Adipose tissue (tissue), 3 donors: ENCODE measurements at regions not wholly inside any gene's neighbourhood (a gene's known extent, or its start where the extent isn't known, plus 50 kb on each side); places are given as distances from the start of the nearest gene placed in this dataset.
"Not testable (repeated sequence)": the region's sequence is repeated elsewhere in the genome, so short reads cannot be mapped to it uniquely, and the experiment has no call there.

Source experiments
- H3K27ac ChIP-seq: one replicate; pipeline ENCODE4 v1.5.1; 2013; ENCODE audit warnings: low read depth, low read length
- WGBS, 3 donors: extraction: QIAGEN DNeasy Blood & Tissue Kit; methylation state at CpG; one replicate each; pipeline ENCODE4 v1.1.7; 2013; 5-methylcytosine and 5-hydroxymethylcytosine counted together
- donor health status: healthy with polysubstance abuse.
- donor health status: Bipolar disorder and iron deficiency.
- donor health status: healthy.

DNA sequence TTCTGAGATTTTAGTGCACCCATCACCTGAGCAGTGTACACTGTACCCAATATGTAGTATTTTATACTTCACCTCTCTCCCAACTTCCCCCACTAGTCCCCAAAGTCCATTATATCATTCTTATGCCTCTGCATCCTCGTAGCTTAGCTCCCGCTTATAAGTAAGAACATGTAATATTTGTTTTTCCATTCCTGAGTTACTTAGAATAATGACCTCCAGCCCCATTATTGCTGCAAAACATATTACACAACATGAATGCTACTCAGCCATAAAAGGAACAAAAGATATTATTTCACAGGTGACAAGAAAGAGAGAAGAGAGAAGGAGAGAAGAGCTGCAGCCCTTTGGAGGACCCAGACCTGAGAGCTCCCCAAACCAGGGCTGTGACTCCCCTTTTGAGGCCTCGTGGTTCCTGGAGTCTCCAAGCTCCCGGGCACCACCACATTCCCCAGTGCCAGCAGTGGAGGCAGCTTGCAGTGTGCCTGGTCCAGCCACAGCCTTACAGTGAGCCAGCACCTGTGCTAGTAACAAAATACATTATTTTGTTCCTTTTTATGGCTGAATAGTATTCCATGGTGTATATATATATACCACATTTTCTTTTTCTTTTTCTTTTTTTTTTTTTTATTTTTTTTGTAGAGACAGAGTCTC is 194.5 kb upstream of the DAB2 start:
- 68 to 74% (median 74%) methylated on average over 4 of the region's 4 CpGs for WGBS, 3 donors
- no peak overlapping the region for H3K27ac ChIP-seq

DNA sequence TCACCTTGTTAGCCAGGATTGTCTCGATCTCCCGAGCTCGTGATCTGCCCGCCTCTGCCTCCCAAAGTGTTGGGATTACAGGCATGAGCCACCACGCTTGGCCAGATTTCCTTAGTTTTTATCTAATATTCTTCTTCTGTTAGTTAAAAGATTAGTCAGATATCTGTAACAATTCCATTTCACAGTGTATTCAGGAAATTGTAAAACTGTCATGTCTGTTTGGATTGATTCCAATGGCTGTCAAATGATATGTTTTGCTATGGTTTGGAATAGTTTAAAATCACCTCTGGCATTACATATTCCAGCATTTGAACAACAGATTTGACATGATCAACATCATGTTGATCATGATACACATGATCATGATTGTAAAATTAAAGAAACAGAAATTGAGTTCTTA is 193.6 kb upstream of the DAB2 start:
- no peak overlapping the region for H3K27ac ChIP-seq
- 94 to 95% (median 95%) methylated on average over 5 of the region's 5 CpGs for WGBS, 3 donors

DNA sequence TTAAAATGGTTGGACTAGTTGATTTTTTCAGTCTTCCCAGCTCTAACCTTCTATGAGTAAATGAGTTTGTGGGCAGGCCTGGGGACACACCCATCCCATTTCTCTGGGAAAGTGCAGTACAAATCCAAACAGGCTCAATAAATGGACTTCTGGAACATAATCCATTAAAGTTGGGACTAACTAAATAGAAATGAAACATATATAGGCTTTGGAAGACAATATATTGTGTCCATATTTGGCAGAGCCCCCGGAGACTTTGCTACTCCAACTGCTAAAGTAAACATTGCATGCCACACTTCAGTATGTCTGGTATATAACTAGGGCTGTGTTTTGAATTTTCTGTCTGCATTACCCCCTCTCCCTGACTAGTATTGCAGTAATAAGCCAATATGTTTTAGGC is 191.4 kb upstream of the DAB2 start:
- no peak overlapping the region for H3K27ac ChIP-seq
- WGBS, 3 donors, result 28 to 64% (median 64%) methylated on average over 1 of the region's 1 CpG

DNA sequence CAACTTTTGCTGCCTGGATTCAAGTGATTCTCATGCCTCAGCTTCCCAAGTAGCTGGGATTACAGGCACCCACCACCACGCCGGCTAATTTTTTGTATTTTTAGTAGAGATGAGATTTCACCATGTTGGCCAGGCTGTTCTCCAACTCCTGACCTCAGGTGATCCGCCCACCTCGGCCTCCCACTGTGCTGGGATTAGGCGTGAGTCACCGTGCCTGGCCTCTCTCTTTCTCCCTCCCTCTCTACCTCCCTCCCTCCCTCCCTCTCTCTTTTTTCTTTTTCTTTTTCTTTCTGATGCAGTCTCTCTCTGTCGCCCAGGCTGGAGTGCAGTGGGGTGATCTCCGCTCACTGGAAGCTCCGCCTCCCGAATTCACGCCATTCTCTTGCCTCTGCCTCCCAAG is 186.3 kb upstream of the DAB2 start:
- H3K27ac ChIP-seq, result not testable (repeated sequence)
- WGBS, 3 donors, result 92 to 96% (median 94%) methylated on average over 11 of the region's 11 CpGs

DNA sequence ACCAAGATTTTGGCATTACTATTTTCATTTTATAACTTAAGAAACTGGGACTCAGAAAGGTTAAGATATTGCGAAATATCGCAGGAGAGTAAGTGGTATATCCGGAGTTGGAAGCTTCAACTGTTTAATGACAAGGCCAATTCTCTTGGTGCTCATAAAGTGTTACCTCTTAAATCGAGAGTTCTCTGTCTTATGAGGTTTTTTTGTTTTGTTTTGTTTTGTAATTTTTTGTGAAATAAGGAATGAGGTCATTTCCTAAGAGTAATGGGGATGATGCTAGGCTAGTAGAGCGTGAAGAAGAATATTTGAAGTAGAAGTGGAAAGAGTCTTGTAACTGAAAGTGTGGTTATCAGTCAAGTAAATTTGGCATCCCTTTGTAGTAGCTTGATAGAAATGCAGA is 183.2 kb upstream of the DAB2 start:
- WGBS, 3 donors, result 60 to 84% (median 61%) methylated on average over 5 of the region's 5 CpGs
- no peak overlapping the region for H3K27ac ChIP-seq

DNA sequence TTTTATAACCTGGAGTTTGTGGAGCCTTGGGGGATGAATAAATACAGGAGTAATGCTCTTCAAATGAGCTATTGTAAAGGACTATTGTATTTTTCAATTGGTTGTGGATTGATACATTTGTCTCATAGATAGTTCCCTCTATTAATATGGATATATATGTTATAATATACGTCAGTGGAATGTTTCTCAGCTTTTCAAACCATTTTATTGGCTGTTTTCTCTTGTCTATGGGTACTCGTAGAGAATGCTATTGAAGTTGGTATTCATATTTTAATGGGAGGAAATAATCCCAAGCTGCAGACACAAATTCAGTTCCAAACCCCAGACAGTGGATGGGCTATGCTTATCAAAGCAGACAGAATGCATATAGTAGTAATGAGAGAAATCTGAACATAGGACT is 181.8 kb upstream of the DAB2 start:
- no peak overlapping the region for H3K27ac ChIP-seq
- WGBS, 3 donors, result 93 to 96% (median 95%) methylated on average over 2 of the region's 2 CpGs

DNA sequence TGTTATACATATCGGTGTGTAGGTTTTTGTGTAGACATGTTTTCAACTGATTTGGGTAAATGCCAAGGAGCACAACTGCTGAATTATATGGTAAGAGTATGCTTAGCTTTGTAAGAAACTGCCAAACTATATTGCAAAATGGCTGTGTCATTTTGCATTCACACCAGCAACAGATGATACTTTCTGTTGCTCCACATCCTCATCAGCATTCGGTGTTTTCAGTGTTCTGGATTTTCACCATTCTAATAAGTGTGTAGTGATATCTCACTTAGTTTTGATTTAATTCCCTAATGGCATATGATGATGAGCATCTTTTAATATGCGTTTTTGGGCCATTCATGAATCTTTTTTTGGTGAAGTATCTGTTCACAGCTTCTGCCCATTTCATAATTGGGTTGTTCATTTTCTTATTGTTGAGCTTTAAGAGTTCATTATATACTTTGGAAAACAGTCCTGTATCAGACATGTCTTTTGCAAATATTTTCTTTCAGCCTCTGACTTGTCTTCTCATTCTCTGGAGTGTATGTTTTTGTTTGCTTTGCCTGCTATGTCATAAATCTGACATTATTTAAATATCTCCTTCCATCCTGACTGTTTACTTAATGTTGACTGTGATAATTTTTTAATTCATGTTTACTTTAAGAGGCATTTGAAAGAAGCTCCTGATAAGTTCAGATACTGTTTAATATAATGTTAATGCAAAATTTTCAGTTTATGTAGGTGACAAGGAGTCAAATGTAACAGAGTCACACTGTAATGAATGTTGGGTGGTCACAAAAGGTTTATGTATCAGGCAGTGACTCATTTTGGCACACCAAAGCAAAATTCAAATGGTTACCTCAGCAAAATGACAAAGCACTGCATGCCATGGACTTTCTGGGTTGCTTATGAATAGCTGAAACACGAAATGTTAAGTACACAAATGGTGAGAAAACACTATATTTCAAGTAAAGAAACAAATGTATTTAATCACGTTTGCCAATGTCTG is 181.1 kb upstream of the DAB2 start:
- no peak overlapping the region for H3K27ac ChIP-seq
- 76 to 78% (median 77%) methylated on average over 5 of the region's 5 CpGs for WGBS, 3 donors

DNA sequence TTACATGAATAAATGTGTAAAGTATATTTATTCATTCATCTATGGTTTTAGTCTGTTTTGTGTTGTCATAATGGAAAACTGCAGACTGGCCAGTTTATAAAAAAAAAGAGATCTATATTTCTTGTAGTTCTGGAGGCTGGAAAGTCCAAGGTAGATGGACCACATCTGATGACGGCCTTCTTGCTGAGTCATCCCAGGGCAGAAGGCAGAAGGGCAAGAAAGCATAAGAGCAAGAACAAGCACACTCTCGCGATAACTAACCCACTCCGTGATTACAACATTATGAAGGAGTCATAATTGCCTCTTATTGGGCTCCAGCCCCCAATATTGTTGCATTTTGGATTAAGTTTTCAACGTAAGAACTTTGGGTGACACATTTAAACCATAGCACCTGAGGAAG is 180.4 kb upstream of the DAB2 start:
- H3K27ac ChIP-seq, result no peak overlapping the region
- 92 to 96% (median 93%) methylated on average over 5 of the region's 5 CpGs for whole genome bisulfite sequencing, 3 donors

DNA sequence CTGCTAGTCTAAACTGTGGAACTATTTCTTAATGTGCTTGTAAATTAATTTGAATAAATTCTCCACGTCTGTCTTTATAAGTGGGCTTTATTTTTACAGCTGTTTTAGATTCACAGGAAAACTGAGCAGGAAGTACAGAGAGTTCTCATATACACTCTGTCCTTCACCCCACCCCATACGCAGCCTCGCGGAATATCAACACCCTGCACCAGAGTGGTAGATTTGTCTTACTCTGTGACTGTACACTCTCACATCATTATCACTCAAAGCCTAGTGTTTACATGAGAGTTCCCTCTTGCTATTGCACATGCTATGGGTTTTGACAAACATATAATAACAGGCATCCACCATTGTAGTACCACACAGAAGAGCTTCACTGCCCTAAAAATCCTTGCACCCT is 179.7 kb upstream of the DAB2 start:
- 35 to 67% (median 61%) methylated on average over 4 of the region's 4 CpGs for WGBS, 3 donors
- no peak overlapping the region for H3K27ac ChIP-seq

DNA sequence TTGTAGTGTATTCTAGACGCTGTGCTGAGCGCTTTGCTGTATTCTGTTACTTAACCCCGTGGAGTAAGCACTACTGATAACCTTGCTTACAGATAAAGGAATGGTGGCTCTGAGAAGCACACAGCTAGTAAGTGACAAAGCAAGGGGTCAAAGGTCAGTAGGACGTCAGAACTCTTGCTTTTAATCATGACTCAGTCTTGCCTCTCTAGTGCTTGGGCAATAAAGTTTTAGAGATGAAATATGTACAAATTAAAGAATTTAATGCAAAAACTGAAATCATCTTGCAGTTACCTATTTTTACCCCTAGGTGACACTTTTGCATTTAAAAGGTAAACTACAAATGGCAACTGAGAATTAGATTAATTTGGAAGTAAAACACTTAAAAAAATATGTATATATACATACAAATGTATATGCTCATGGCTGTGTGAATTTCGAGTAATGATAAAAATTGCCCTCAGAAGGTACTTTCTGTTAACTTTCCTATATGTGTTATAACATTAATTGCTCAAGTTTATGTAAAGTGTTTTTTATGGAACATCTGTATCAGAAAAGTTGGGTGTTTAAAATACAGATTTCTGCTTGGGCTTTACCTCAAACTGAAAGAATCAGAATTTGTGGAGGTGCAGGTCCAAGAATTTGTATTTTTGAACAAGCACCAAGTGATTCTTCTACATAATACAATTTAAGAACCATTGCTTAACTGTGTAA is 175.1 kb upstream of the DAB2 start:
- H3K27ac ChIP-seq, result no peak overlapping the region
- WGBS, 3 donors, result 16 to 44% (median 41%) methylated on average over 5 of the region's 5 CpGs

DNA sequence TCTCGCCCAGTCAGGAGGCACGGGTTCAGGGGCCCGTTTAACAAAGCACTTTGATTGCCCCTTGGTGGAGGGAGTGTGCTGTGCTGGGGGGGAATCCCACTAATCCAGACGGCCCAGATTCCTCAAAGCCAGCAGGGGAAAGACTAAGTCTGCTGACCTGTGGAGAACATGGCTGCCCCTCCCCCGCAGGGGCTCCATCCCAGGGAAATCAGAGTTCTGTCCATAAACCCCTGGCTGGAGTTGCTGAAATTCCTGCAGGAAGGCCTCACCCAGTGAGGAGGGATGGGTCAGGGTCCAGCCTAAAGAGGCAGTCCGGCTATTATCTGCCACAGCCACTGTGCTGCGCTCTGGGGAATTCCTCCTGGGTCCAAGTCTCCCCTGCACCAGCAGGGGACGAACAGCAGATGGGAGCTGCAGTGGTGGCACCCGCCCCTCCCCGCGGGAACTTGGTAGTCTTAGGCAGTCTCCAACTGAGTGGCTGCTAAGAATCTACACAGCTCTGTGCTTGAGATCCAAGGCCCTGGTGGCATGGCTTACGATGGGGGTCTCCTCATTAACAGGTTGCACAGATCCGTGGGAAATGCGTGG is 174.0 kb upstream of the DAB2 start:
- WGBS, 3 donors, result 82 to 87% (median 86%) methylated on average over 14 of the region's 14 CpGs
- no peak overlapping the region for H3K27ac ChIP-seq

DNA sequence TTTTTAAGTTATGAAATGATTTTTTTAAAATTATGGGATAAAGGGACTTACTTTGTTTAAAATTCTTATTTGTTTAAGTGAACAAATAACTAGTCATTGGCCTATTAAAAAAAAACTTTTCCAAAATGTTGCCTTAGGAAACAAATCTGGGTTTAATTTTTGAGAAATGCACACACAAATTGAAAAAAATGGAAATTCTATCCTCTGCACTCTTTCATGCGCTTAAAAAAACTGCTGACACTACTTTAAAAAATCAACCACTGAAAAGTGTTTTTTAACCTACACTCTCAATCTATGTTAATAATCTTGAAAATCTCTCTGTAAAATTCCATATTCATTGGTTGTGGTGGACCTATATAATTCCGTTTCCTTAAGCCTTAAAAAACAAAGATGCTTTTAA is 163.4 kb upstream of the DAB2 start:
- 89 to 92% (median 91%) methylated on average over 2 of the region's 2 CpGs for WGBS, 3 donors
- H3K27ac ChIP-seq, result no peak overlapping the region

DNA sequence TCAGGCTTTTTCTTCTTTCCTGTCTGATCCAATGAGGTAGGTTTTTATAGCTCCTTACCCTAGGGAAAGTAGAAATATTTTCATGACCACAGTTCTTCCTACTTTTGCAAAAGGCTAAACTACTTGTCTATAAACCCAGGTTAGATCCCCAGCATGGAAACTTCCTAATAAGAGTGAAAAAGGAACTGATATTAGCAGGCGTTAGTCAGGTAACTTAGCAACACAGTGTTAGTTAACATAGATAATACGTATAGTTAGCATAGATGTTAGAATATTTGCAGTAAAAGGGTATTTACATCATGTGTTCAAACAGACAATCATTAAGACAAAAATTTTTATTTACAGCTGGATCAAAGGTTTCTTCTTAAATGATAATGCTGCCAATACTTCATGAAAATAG is 162.9 kb upstream of the DAB2 start:
- WGBS, 3 donors, result 74 to 82% (median 81%) methylated on average over 2 of the region's 2 CpGs
- H3K27ac ChIP-seq, result no peak overlapping the region

DNA sequence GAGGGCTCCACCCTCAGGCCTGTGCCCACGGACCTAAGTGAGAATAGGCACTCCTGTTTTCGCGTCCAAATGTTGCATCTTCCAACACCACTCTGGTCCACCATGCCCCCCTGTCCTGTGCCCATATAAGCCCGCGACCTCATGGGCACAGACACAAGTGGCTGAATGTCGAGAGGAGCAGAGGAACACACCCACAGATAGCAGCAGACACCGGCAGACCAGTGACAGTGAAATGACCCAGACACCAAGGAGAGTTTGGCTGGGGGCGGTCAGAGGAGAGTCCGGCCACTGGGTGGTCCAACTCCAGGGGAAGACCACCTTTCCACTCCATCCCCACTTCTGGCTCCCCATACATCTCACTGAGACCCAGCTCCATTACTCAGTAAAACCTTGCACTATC is 161.4 kb upstream of the DAB2 start:
- 91 to 93% (median 92%) methylated on average over 9 of the region's 9 CpGs for WGBS, 3 donors
- H3K27ac ChIP-seq, result no peak overlapping the region

DNA sequence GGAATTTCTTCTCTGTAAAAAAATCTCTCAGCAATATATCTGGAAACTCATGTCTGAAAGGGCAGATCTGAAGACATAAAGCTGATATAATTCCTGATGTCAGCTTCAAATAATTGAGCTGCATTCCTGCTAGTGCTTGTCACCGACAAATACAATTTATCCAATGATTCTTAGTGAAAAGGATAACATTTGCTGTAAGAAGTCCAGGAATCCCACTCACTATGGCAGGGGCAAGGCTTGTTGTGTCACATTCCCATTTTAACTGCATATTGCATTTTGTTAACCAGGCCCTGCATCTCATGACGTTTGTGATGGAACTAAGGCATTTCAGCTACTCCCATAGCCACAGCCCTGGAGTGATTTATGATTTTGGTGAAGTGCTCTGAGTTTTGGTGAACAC is 160.1 kb upstream of the DAB2 start:
- 59 to 62% (median 61%) methylated on average over 2 of the region's 2 CpGs for WGBS, 3 donors

DNA sequence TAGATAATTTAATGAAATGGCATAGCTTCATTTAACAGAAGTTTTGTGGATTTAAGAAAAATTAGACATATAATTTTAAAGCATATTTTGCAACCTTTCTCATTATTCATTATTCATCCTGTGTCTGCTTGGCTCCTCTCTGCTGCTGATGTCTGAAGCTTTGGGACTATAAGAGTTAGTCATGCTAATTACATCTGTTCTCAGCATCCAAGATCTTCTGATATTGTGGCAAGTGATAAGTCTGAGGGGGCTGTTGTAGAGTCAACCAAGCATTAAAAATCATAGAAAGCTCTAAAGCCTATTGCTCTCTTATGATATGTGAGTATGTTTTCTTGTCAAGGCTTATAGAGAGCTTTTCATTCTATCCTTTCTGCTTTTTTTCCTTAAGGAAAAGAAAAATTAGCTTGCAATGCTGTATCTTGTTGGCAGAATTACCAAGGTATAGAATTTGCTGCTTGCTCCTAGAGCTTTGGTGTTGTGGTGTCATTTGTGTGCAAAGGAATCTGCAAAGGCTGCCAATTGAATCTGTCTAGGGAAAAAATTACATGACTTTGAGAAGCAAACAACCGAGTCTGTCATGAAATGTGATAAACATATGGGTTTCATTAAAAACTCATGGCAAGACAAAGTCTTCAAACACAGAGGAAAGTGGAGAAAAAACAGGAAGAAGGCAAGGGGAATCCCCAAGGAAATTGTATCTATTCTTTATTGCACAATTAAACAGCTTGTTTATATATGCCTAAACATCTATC is 156.1 kb upstream of the DAB2 start:
- no peak overlapping the region for H3K27ac ChIP-seq
- 2 to 6% (median 3%) methylated on average over 1 of the region's 1 CpG for WGBS, 3 donors

More for the DNA sequence above, 160.1 kb upstream of the DAB2 start:
- no peak overlapping the region for H3K27ac ChIP-seq

DNA sequence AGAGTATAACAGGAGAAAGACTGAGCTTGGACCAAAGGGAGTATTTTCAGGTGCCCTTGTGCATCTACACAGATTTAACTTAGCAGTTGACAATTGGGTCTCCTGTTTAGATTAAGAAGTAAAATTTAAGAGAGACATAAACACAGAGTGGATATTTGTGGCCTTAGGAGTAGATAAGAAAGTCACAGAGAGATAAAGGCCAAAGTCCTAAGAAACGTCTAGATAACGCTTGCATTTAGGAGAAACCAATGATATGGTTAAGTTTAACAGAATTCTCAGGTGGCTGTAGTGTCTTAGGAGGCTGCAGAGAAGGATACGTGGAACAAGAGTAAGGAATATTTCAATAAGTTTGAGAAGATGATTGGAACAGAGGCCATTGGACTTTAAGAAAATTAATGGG is 155.0 kb upstream of the DAB2 start:
- H3K27ac ChIP-seq, result no peak overlapping the region
- WGBS, 3 donors, result 71 to 89% (median 88%) methylated on average over 3 of the region's 3 CpGs

DNA sequence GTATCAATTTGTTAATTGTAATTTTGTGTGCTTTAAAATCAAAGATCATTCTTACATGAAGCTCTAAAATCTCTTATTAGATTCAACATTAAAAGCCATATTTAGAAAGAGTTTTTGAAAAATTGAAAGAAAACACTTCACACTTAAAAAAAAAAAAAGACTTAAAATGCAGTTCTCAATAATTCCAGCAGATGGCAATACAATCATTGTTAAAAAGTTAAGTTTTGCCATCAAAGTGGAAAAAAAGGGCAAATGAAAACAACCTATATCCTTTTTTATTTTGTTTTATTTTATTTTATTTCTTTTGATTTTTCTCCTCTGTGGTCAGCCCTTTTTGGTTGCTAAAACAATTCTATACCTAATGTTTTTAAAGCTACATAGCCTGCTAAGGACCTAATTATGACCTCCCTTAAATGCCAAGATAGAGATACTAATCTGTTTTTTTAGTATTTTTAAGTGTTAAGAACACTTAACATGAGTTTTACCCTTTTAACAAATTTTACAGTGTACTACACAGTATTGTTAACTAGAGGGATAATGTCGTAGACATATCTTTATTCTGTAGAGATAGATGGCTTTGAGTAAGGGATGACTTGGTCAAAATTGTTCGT is 154.2 kb upstream of the DAB2 start:
- WGBS, 3 donors, result 83 to 90% (median 85%) methylated on average over 2 of the region's 2 CpGs
- no peak overlapping the region for H3K27ac ChIP-seq
